ENCODE measurements at regions not wholly inside any gene's neighbourhood (a gene's known extent, or its start where the extent isn't known, plus 50 kb on each side); places are given as distances from the start of the nearest gene placed in this dataset.

- DNase-seq (no peak), ATAC-seq (no peak)
- H3K4me1 ChIP-seq, result no peaks in the 10 kb centered on the region
- intact Hi-C loops (cut with DNase I), result no loop called here
- no peaks in the 10 kb centered on the region for H3K36me3 ChIP-seq
- H3K27me3 ChIP-seq (ENCODE audit: low read depth), result no peaks in the 10 kb centered on the region
- no peak overlapping the region for H3K27ac ChIP-seq
- no peaks in the 10 kb centered on the region for H3K9me3 ChIP-seq
- no peak for TF ChIP-seq CTCF (IDR thresholded peaks at IDR 0.05)
- no peak overlapping the region for H3K4me3 ChIP-seq
These were observed 195.5 kb downstream of the KLHL28 start for GRCh38 chr14:44766285-44766684.

DNA sequence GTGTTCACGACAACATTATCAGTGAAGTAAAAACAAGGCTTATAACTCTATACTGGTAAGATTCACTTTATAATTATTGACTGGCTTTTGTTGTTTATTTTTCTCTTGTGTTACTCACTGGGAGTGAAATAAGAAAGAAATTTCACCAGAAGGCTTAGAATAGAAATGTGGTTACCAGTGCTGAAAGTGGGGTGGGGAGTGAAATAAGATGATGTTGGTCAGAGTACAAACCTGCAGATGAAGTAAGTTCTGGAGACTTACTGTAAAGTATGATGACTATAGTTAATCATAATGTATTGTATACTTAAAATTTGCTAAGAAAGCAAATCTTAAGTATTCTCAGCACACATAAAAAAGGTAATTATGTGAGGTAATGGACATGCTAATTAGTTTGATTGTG lies 198.4 kb downstream of the KLHL28 start:
- Histone ChIP-seq H3K27me3 (ENCODE audit: low read depth) (no peaks in the 10 kb centered on the region), H3K36me3 (no peaks in the 10 kb centered on the region), H3K4me1 (no peaks in the 10 kb centered on the region), H3K27ac (no peak overlapping the region), H3K9me3 (no peaks in the 10 kb centered on the region), H3K4me3 (no peak overlapping the region)
- DNase-seq, result no peak
- TF ChIP-seq CTCF (IDR thresholded peaks at IDR 0.05), result no peak
- intact Hi-C loops (cut with DNase I), result no loop called here
- no peak for ATAC-seq

GRCh38 chr14:44759277-44759676 lies 202.5 kb downstream of the KLHL28 start:
- ATAC-seq (peak in 1 of 2 donors; percentile 26), DNase-seq (no peak)
- Histone ChIP-seq H3K4me3 (no peak overlapping the region), H3K9me3 (no peaks in the 10 kb centered on the region), H3K4me1 (no peaks in the 10 kb centered on the region), H3K27ac (no peak overlapping the region), H3K36me3 (no peaks in the 10 kb centered on the region), H3K27me3 (ENCODE audit: low read depth) (no peaks in the 10 kb centered on the region)
- TF ChIP-seq CTCF (IDR thresholded peaks at IDR 0.05), result no peak
- intact Hi-C loops (cut with DNase I), result no loop called here

DNA sequence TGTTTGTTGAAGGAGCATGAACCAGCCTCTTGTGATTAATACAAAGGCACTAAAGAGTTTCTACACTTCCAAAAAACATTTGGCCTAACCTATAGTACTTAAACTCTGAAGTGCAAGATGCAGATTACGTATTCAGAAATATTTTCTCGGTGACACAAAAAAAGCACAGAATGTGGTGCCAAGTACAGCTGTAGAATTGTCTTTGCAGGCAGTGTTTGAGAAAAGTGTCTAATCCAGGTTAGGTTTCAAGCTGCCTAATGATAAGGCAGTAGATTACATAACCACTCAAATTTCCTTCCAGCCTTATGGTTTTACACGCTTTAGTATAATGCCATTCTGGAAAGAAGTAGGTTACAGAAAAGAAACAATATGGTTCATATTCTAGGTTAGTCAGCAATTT lies 205.2 kb downstream of the KLHL28 start:
- ATAC-seq (peak in 1 of 2 donors; percentile 79), DNase-seq (no peak)
- H3K27ac ChIP-seq, result no peak overlapping the region
- TF ChIP-seq CTCF (IDR thresholded peaks at IDR 0.05), result no peak
- H3K36me3 ChIP-seq, result no peaks in the 10 kb centered on the region
- no peaks in the 10 kb centered on the region for H3K4me1 ChIP-seq
- no peak overlapping the region for H3K4me3 ChIP-seq
- H3K27me3 ChIP-seq (ENCODE audit: low read depth), result no peaks in the 10 kb centered on the region
- intact Hi-C loops (cut with DNase I), result no loop called here
- H3K9me3 ChIP-seq, result no peaks in the 10 kb centered on the region

GRCh38 chr14:44745371-44745770 lies 216.4 kb downstream of the KLHL28 start:
- Histone ChIP-seq H3K36me3 (no peaks in the 10 kb centered on the region), H3K4me1 (no peaks in the 10 kb centered on the region), H3K9me3 (no peaks in the 10 kb centered on the region), H3K27me3 (ENCODE audit: low read depth) (no peaks in the 10 kb centered on the region), H3K27ac (no peak overlapping the region), H3K4me3 (no peak overlapping the region)
- intact Hi-C loops (cut with DNase I), result no loop called here
- ATAC-seq (no peak), DNase-seq (no peak)
- no peak for TF ChIP-seq CTCF (IDR thresholded peaks at IDR 0.05)

GRCh38 chr14:44742202-44742601 lies 219.5 kb downstream of the KLHL28 start:
- intact Hi-C loops (cut with DNase I), result no loop called here
- Histone ChIP-seq H3K27ac (no peak overlapping the region), H3K36me3 (no peaks in the 10 kb centered on the region), H3K4me1 (no peaks in the 10 kb centered on the region), H3K27me3 (ENCODE audit: low read depth) (no peaks in the 10 kb centered on the region), H3K4me3 (no peak overlapping the region), H3K9me3 (no peaks in the 10 kb centered on the region)
- TF ChIP-seq CTCF (IDR thresholded peaks at IDR 0.05), result no peak
- ATAC-seq (no peak), DNase-seq (no peak)

Data from lower lobe of right lung (tissue), 2 donors.